GM19438 (cell line): ENCODE measurements at regions not wholly inside any gene's neighbourhood (a gene's known extent, or its start where the extent isn't known, plus 50 kb on each side); places are given as distances from the start of the nearest gene placed in this dataset.

Source experiments
- ATAC-seq: cut with Tn5 transposase; IDR thresholded peaks from one replicate; pipeline ENCODE4 v1.9.1; 2021; ENCODE audit warnings: low read depth; ENCODE audit not compliant: unreplicated experiment

- ATAC-seq: no peak
Measured at GRCh38 chr2:18804536-18804935, 215.2 kb upstream of the NT5C1B start.

- no peak for ATAC-seq
Measured at GRCh38 chr2:18803141-18803939, 214.0 kb upstream of the NT5C1B start.

- no peak for ATAC-seq
Measured at GRCh38 chr2:18800240-18800971, 211.0 kb upstream of the NT5C1B start.

- ATAC-seq: no peak
Measured at GRCh38 chr2:18799397-18799796, 210.0 kb upstream of the NT5C1B start.

GRCh38 chr2:18797133-18797845 lies 207.9 kb upstream of the NT5C1B start:
- ATAC-seq: no peak

- no peak for ATAC-seq
Measured at GRCh38 chr2:18795906-18796305, 206.5 kb upstream of the NT5C1B start.

- ATAC-seq: no peak
Measured at GRCh38 chr2:18792684-18793083, 203.3 kb upstream of the NT5C1B start.

- no peak for ATAC-seq
Measured at GRCh38 chr2:18792226-18792629, 202.9 kb upstream of the NT5C1B start.

GRCh38 chr2:18791172-18791797 lies 201.9 kb upstream of the NT5C1B start:
- ATAC-seq: no peak

- no peak for ATAC-seq
Measured at GRCh38 chr2:18790509-18791171, 201.3 kb upstream of the NT5C1B start.

GRCh38 chr2:18788592-18788991 lies 199.2 kb upstream of the NT5C1B start:
- no peak for ATAC-seq

- no peak for ATAC-seq
Measured at GRCh38 chr2:18787726-18788125, 198.4 kb upstream of the NT5C1B start.

GRCh38 chr2:18784245-18784644 lies 194.9 kb upstream of the NT5C1B start:
- ATAC-seq: no peak

- no peak for ATAC-seq
Measured at GRCh38 chr2:18781541-18782280, 192.3 kb upstream of the NT5C1B start.

GRCh38 chr2:18777250-18777812 lies 188.0 kb upstream of the NT5C1B start:
- ATAC-seq: no peak

GRCh38 chr2:18771212-18771611 lies 181.8 kb upstream of the NT5C1B start:
- ATAC-seq: no peak

- ATAC-seq: no peak
Measured at GRCh38 chr2:18763338-18763737, 174.0 kb upstream of the NT5C1B start.

- ATAC-seq: no peak
Measured at GRCh38 chr2:18762667-18763066, 173.3 kb upstream of the NT5C1B start.

- ATAC-seq: no peak
Measured at GRCh38 chr2:18754286-18754685, 164.9 kb upstream of the NT5C1B start.
